ENCODE measurements at regions not wholly inside any gene's neighbourhood (a gene's known extent, or its start where the extent isn't known, plus 50 kb on each side); places are given as distances from the start of the nearest gene placed in this dataset.

DNA sequence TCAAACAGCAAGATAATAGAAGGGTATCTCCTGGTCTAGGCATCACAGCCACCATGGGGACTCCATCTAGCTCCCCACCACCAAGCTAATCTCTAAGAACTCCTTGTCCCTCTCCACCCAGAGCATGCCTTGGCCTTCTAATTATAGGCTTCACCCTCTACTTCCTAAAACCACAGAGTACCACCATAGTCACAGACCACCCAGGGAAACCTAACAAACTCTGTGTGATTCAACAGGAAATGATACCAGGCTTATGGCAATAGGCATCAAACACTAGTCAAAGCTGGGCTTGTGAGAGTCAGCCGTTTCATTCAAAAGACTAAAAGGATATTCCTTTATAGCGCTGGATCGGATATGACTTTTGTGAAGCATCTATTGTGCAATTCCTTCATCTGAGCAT lies 91.5 kb upstream of the NALF2 start:
- no peak overlapping the region for H2BK120ac ChIP-seq (ENCODE audit: low read depth, low read length, poor library complexity, severe bottlenecking)
- Mint-ChIP-seq H3K9me3 (peaks cover 55 to 58% of the 10 kb centered on the region in 2 experiments), H3K4me1 (no peaks in the 10 kb centered on the region), H3K27me3 (ENCODE audit: low read depth) (peaks cover 4% of the 10 kb centered on the region; the same call in 1 of the 2 replicates), H3K27ac (no peak overlapping the region), H3K36me3 (ENCODE audit: insufficient read depth in 1 of 3, low read depth in 3 of 3) (peaks cover 0 to 4% (median 0%) of the 10 kb centered on the region in 3 experiments; a peak in 3 of 7 replicates), H3K4me3 (no peak overlapping the region; a peak in 1 of 5 replicates)
- no peaks in the 10 kb centered on the region for H3K23me2 ChIP-seq (ENCODE audit: insufficient read length, low read depth, low read length, poor library complexity, severe bottlenecking)
- TF ChIP-seq, protein P1, sequence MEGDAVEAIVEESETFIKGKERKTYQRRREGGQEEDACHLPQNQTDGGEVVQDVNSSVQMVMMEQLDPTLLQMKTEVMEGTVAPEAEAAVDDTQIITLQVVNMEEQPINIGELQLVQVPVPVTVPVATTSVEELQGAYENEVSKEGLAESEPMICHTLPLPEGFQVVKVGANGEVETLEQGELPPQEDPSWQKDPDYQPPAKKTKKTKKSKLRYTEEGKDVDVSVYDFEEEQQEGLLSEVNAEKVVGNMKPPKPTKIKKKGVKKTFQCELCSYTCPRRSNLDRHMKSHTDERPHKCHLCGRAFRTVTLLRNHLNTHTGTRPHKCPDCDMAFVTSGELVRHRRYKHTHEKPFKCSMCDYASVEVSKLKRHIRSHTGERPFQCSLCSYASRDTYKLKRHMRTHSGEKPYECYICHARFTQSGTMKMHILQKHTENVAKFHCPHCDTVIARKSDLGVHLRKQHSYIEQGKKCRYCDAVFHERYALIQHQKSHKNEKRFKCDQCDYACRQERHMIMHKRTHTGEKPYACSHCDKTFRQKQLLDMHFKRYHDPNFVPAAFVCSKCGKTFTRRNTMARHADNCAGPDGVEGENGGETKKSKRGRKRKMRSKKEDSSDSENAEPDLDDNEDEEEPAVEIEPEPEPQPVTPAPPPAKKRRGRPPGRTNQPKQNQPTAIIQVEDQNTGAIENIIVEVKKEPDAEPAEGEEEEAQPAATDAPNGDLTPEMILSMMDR (conservative IDR thresholded peaks at IDR 0.05) = no peak
- no peaks in the 10 kb centered on the region for H4K20me1 ChIP-seq (ENCODE audit: control insufficient read depth, insufficient read depth, insufficient read length)
- no peak overlapping the region for H3K9ac ChIP-seq (ENCODE audit: extremely low read depth, insufficient read length, low read length)
- no peak overlapping the region for H2BK5ac ChIP-seq (ENCODE audit: insufficient read length, low read length)
- no peak overlapping the region for H4K5ac ChIP-seq (ENCODE audit: insufficient read length, low read depth, low read length)
- no peak for DNase-seq
- no peak overlapping the region for H3K56ac ChIP-seq (ENCODE audit: insufficient read length, low read depth, low read length)
- H3K18ac ChIP-seq (ENCODE audit: insufficient read length, low read depth, low read length) = no peak overlapping the region
- H2BK12ac ChIP-seq (ENCODE audit: insufficient read length, low read depth, low read length) = no peak overlapping the region
- no peak overlapping the region for H3K4me2 ChIP-seq (ENCODE audit: insufficient read depth, insufficient read length, low read length)
- no peak overlapping the region for H3K4ac ChIP-seq (ENCODE audit: low read depth, low read length)
- H3K27me3 ChIP-seq (ENCODE audit: insufficient read depth, low read length) = 0 out of 2 replicates have a peak, but pooled peaks cover 3% of the 10 kb centered on the region
- H3K14ac ChIP-seq (ENCODE audit: insufficient read depth, low read length) = no peak overlapping the region
- no CpG with 5 or more reads among the region's 3 CpGs for WGBS (ENCODE audit: extremely low coverage, insufficient read length, low lambda C conversion rate)
- no peak overlapping the region for H2AFZ ChIP-seq (ENCODE audit: low read length)
- no peak overlapping the region for H2BK20ac ChIP-seq (ENCODE audit: low read depth, low read length, poor library complexity, severe bottlenecking)
- H2AK5ac ChIP-seq (ENCODE audit: insufficient read length, low read length) = no peak overlapping the region
- H3K4me1 ChIP-seq (ENCODE audit: insufficient read depth, low read length) = no peaks in the 10 kb centered on the region
- H4K8ac ChIP-seq (replicated peaks; ENCODE audit: insufficient read length, low read depth, low read length) = no peak overlapping the region
- peaks cover 36% of the 10 kb centered on the region for H3K9me3 ChIP-seq (ENCODE audit: control insufficient read depth, low read depth, low read length)
- no peaks in the 10 kb centered on the region for H3K79me1 ChIP-seq (ENCODE audit: insufficient read depth, low read depth, low read length, poor library complexity, severe bottlenecking)
- H3K23ac ChIP-seq (ENCODE audit: insufficient read length, low read depth, low read length) = no peak overlapping the region
- H4K91ac ChIP-seq (ENCODE audit: insufficient read length, low read depth, low read length) = no peak overlapping the region
- no peak overlapping the region for H3K27ac ChIP-seq (ENCODE audit: insufficient read length, low read depth, low read length)
- no peak overlapping the region for H2BK15ac ChIP-seq (ENCODE audit: low read depth, low read length)
- no peaks in the 10 kb centered on the region for H3K79me2 ChIP-seq (ENCODE audit: insufficient read depth, low read length)
- no peak overlapping the region for H3T11ph ChIP-seq (ENCODE audit: low read length)
